ENCODE measurements at regions not wholly inside any gene's neighbourhood (a gene's known extent, or its start where the extent isn't known, plus 50 kb on each side); places are given as distances from the start of the nearest gene placed in this dataset.

GRCh38 chr10:4353059-4353655, 472.9 kb upstream of the AKR1E2 start:
- DNase-seq (ENCODE audit: low read depth in 2 of 3, low spot score in 1 of 3) = no peak

DNA sequence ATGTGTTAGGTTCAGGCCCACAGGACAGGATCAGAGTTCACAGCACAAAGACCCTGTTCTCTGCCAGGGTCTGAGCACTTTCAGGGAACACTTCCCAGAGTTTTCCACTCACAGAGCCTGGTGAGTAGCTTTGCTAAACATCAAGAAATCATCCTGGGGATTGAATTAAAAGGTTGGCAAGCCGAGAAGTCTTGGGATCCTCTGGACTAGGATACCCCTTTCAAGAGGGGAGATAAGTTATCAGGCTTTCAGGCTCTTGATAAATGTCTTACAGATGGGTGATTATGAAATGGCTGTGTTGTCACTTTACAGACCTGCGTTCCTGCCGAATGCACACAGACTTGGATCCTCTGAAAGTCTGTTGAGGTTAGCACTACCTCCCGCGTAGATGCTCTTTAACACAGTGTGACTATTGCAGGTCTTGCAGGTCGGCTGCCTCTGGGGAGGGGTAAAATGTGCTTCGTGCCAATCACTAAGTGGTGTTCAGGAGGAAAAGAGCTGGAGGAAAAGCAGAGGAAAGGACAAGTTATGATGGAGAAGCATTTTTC, 473.5 kb upstream of the AKR1E2 start:
- DNase-seq (ENCODE audit: low read depth in 2 of 3, low spot score in 1 of 3) = no peak

- no peak for DNase-seq (ENCODE audit: low read depth in 2 of 3, low spot score in 1 of 3)
Measured at GRCh38 chr10:4351723-4352413, 474.1 kb upstream of the AKR1E2 start.

DNA sequence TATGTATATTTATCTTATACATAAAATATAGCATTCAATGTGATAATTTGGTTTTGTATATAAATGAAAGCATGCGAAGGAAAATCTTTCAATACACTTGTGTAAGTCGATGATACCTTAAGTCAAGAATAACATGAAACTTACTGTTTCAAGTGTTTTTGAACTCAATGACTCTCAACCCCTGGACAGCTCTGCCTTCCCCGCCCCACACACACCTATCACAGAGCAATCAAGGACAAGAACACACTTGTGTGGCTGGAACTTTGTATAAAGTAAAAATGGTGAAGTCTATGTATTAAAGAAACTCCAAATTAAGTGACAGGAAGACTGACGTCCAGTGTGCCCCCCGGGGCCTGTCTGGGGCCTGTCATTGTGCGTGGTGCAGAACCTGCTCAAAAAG, 478.6 kb upstream of the AKR1E2 start:
- DNase-seq (ENCODE audit: low read depth in 2 of 3, low spot score in 1 of 3) = no peak

DNA sequence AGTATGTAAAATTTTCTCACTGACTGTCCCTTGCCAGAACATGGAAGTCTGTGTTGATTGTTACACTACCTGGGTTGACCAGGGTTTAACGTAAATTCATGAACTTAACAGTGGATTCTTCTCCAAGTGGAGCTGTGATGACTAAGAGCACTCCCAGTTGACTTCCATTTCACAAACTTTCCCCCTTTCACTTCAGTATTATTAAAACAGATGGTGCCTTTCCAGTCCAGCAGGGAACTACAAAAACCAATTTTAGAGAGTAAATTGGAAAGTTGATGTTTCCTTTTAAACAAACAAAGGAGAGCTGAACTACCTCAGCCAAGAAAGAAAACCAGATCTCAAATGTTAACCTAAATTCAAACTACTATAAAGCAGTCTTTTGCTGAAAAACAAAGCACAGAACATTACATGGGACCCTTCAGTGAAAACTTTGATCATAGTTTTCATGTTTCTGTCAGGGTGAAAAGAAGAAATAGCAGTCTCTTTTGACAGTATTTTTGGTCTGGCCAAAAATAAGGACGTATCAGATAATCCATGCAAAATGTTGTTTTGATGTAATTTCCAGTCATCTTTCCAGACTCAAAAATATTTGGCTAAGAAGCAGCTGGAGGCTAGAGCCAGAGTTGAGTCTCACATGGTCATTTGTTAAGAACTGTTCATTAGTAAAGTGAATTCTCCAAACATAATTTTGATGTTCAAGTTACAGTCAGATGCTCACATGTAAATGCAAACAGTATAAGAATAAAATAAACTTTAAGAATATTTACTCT, 479.9 kb upstream of the AKR1E2 start:
- no peak for DNase-seq (ENCODE audit: low read depth in 2 of 3, low spot score in 1 of 3)

GRCh38 chr10:4344492-4344994, 481.5 kb upstream of the AKR1E2 start:
- peak; percentile 27 to 49 (median 28) for DNase-seq (ENCODE audit: low read depth in 2 of 3, low spot score in 1 of 3)

GRCh38 chr10:4343873-4344272, 482.1 kb upstream of the AKR1E2 start:
- DNase-seq (ENCODE audit: low read depth in 2 of 3, low spot score in 1 of 3) = no peak

DNA sequence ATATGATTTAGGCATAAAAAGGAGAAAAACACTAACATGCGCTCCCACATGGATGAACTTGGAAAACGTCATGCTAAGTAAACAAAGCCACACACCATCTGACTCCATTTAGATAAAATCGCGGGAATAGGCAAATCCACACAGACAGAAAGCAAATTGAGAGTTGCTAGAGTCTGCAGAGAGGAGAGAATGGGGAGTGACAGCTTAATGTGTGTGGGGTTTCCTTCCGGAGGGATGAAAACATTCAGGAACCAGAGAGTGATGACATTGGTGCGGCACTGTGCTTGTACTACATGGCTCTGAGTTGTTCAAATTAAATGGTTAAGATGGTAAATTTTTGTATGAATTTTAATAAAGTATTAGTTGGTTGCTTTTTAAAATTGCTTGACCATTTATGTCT, 482.9 kb upstream of the AKR1E2 start:
- no peak for DNase-seq (ENCODE audit: low read depth in 2 of 3, low spot score in 1 of 3)

DNA sequence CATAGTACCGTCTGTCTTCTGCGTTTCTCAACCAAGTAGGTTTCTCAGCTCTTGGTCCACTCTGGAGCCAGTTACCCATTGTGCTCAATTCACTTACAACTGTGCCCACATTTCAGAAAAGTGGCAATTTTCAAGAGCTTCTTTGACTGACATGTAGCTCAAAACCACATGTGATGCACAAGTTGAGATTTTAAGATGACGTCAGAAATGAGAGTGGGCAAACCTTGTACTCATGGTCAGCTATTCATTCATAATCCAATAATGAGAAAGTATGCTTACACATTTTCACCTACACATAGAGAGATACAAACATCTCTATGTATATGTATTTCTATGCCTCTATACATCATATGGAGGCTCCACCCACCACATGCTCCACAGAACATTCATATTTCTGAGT, 487.2 kb upstream of the AKR1E2 start:
- no peak for DNase-seq (ENCODE audit: low read depth in 2 of 3, low spot score in 1 of 3)

GRCh38 chr10:4337563-4337962, 488.4 kb upstream of the AKR1E2 start:
- DNase-seq (ENCODE audit: low read depth in 2 of 3, low spot score in 1 of 3) = no peak

DNA sequence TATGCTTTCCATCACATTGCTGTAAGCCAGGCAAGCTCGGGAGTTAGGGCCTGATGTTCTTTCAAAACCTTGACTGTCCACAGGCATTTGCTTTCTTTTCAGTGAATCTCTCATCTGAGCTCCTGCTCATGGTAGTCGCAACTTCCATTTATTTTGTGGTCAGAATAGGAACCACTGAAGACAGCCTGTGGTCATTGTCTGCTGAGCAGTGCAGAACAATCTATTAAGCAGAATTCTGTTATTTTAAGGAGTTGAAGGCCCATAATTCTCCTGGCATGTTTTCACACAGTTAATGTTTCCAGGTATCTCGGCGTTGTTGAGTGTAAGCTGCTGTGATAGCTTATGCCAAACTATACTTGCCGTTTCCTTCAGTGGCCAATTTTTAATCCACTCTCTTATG, 491.1 kb upstream of the AKR1E2 start:
- no peak for DNase-seq (ENCODE audit: low read depth in 2 of 3, low spot score in 1 of 3)

- no peak for DNase-seq (ENCODE audit: low read depth in 2 of 3, low spot score in 1 of 3)
Measured at GRCh38 chr10:4334015-4334414, 492.0 kb upstream of the AKR1E2 start.

GRCh38 chr10:4333459-4333894, 492.5 kb upstream of the AKR1E2 start:
- DNase-seq (ENCODE audit: low read depth in 2 of 3, low spot score in 1 of 3) = no peak

- no peak for DNase-seq (ENCODE audit: low read depth in 2 of 3, low spot score in 1 of 3)
Measured at GRCh38 chr10:4332764-4333458, 493.1 kb upstream of the AKR1E2 start.

GRCh38 chr10:4331150-4331549, 494.9 kb upstream of the AKR1E2 start:
- no peak for DNase-seq (ENCODE audit: low read depth in 2 of 3, low spot score in 1 of 3)

DNA sequence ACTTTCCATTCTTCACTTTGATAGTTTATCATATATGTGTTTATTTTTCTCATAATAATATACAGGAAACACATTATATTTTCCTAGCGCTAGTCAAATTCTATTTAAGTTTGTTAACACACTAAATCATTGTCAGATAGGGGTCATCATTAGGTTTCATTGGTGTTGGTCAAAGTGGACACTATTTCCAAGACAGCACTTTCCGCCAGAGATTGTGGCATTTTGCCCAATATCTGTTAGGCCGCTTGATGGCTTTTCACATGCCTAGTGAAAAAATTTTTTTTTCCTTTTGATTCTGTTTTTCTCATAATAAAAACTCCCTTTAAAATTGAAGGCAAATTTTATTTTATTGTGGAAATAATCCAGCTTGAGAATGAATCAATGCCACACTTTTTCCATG, 495.4 kb upstream of the AKR1E2 start:
- DNase-seq (ENCODE audit: low read depth in 2 of 3, low spot score in 1 of 3) = no peak

- DNase-seq (ENCODE audit: low read depth in 2 of 3, low spot score in 1 of 3) = no peak
Measured at GRCh38 chr10:4329225-4329624, 496.8 kb upstream of the AKR1E2 start.

GRCh38 chr10:4326647-4327046, 499.4 kb upstream of the AKR1E2 start:
- no peak for DNase-seq (ENCODE audit: low read depth in 2 of 3, low spot score in 1 of 3)

DNA sequence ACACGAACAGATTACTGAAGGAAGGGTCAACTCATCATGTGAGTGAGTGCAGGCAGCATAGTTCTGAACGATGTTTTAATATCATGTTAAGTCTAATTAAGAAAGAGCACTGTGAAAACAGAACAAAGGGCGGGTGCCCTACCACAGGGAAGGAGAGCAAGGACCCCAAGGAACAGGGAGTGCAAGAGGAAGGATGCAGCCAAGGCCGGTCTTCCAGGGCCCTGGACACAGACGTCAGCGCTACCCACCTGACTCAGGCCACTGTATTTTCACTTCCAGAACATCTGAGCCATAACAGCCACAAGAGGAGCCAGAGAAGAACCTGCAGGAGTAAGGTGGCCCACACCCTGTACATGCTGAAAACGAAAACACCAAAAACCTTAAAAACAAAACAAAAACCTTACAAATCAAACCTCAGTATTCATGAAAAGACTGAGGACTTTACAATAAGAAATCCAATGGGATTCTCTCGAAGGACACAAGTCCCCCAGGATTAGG, 506.1 kb upstream of the AKR1E2 start:
- DNase-seq (ENCODE audit: low read depth in 2 of 3, low spot score in 1 of 3) = no peak

- no peak for DNase-seq (ENCODE audit: low read depth in 2 of 3, low spot score in 1 of 3)
Measured at GRCh38 chr10:4316161-4316810, 509.7 kb upstream of the AKR1E2 start.

GRCh38 chr10:4315551-4315950, 510.5 kb upstream of the AKR1E2 start:
- no peak for DNase-seq (ENCODE audit: low read depth in 2 of 3, low spot score in 1 of 3)
